SJSA1 (cell line): ENCODE measurements at regions not wholly inside any gene's neighbourhood (a gene's known extent, or its start where the extent isn't known, plus 50 kb on each side); places are given as distances from the start of the nearest gene placed in this dataset.
A peak's percentile ranks its signal among the peaks of the same experiment; 100 is the strongest.

Experiments used
- DNase-seq, 2 experiments: peaks; one replicate each; pipeline ENCODE4 v3.0.0-alpha.2; 2015 to 2020; ENCODE audit warnings: low spot score in 2 of 2, low read depth in 1 of 2
- H3K27ac ChIP-seq: fragments of 250-450 bp; sonication (Bioruptor Pico); 2 replicates; pipeline ENCODE4 v1.5.1; 2020; ENCODE audit warnings: mild to moderate bottlenecking, moderate library complexity
- H3K27me3 ChIP-seq: fragments of 250-450 bp; sonication (Bioruptor Pico); replicated peaks from 2 replicates; pipeline ENCODE4 v1.5.1; 2020; ENCODE audit warnings: mild to moderate bottlenecking, moderate library complexity
- H3K36me3 ChIP-seq: fragments of 250-450 bp; sonication (Bioruptor Pico); 2 replicates; pipeline ENCODE4 v1.5.1; 2020; ENCODE audit warnings: mild to moderate bottlenecking
- H3K4me1 ChIP-seq: fragments of 250-450 bp; sonication (Bioruptor Pico); replicated peaks from 2 replicates; pipeline ENCODE4 v1.6.1; 2021; ENCODE audit warnings: mild to moderate bottlenecking
- H3K4me3 ChIP-seq: fragments of 250-450 bp; sonication (Bioruptor Pico); 2 replicates; pipeline ENCODE4 v1.5.1; 2020; ENCODE audit warnings: mild to moderate bottlenecking
- H3K9me3 ChIP-seq: fragments of 250-450 bp; sonication (Bioruptor Pico); replicated peaks from 2 replicates; pipeline ENCODE4 v1.5.1; 2020; ENCODE audit warnings: mild to moderate bottlenecking

DNA sequence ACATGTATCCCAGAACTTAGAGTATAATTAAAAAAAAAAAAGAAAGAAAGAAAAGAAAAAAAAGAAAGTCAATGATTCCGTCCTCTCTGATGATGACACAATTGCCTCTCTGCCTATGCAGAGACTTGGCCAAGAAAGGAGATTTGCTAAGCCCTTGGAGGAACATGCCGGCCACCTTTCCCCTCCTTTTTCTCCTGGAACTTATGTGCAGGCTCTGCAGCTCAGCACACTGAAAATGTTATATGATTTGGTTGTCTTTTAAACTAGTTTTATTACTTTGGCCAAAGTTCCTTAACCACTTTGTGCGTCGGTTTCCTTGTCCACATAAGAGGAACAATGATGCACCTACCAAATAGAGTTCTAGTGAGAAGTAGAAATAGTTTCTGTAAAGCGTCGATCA is 111.4 kb upstream of the ZNF644 start:
- Histone ChIP-seq H3K27me3 (no peaks in the 10 kb centered on the region), H3K4me1 (no peaks in the 10 kb centered on the region), H3K4me3 (no peak overlapping the region), H3K36me3 (no peaks in the 10 kb centered on the region), H3K9me3 (no peaks in the 10 kb centered on the region), H3K27ac (no peak overlapping the region)
- DNase-seq: no peak

GRCh38 chr1:91130256-91130985 is 108.6 kb upstream of the ZNF644 start:
- no peaks in the 10 kb centered on the region for H3K36me3 ChIP-seq
- DNase-seq: no peak
- no peak overlapping the region for H3K27ac ChIP-seq

DNA sequence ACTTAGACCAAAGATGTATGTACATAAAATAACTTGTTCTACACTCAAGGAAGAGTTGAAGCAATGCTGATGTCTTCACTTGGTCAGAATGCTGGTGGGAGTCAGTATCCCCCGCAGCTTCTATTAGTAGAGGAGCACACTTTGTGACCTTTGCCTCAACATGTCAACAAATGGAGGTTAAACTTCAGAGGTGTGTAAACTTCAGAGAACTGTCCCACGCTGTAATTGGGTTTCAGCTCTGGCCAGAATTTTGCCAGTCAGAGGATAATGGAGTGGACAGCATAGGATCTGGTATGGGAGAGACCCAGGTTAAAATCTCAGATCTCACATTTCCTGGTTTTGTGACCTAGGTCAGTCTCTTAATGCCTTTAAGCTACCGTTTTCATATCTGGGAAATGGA is 107.6 kb upstream of the ZNF644 start:
- Histone ChIP-seq H3K4me3 (no peak overlapping the region), H3K4me1 (no peaks in the 10 kb centered on the region), H3K27me3 (no peaks in the 10 kb centered on the region), H3K36me3 (no peaks in the 10 kb centered on the region), H3K9me3 (no peaks in the 10 kb centered on the region), H3K27ac (no peak overlapping the region)
- DNase-seq: no peak

More at GRCh38 chr1:91130256-91130985, 108.6 kb upstream of the ZNF644 start:
- Histone ChIP-seq H3K27me3 (no peaks in the 10 kb centered on the region), H3K4me3 (no peak overlapping the region), H3K9me3 (no peaks in the 10 kb centered on the region), H3K4me1 (no peaks in the 10 kb centered on the region)

DNA sequence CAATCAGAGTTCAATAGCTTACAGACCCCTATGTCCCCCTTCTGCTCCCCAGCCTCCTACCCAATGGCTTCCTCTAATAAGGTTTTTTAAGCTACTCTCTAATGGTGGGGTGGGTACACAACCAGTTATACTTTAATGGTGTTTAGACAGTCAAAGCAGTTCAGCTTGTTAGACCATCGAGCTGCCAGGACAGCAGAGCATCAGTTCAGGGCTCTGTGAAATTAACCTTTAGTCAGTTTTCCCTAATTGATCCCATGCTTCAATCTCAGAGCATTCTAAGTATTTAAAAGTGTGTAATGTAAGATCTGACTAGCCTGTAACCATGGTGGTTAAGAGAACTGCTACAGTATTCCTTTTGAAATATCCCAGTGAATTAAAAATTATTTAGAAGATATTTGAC is 107.2 kb upstream of the ZNF644 start:
- no peaks in the 10 kb centered on the region for H3K27me3 ChIP-seq
- DNase-seq: no peak
- H3K9me3 ChIP-seq: no peaks in the 10 kb centered on the region
- no peaks in the 10 kb centered on the region for H3K36me3 ChIP-seq
- H3K4me1 ChIP-seq: no peaks in the 10 kb centered on the region
- no peak overlapping the region for H3K27ac ChIP-seq
- H3K4me3 ChIP-seq: no peak overlapping the region

DNA sequence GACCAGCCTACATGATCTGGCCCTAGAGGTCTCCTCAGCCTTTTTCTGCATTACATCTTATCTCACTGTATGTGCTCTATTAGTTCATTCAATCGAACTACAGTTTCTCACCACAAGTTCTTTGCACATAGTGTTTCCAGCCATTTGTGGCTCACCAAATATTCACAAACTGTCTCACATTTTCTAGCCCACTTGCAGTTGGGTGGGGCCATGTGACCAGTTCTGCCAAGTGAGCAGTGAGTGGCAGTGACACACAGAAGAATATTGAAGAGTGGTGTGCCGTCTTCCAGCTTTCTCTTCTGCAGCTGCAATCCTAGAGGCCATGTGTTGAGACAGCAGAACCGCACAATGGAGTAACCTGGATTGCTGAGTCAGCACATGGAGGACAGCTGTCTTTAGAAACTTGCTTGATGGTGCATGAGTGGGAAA is 103.2 kb upstream of the ZNF644 start:
- Histone ChIP-seq H3K27ac (no peak overlapping the region), H3K27me3 (no peaks in the 10 kb centered on the region), H3K36me3 (no peaks in the 10 kb centered on the region), H3K4me3 (no peak overlapping the region), H3K9me3 (no peaks in the 10 kb centered on the region), H3K4me1 (peaks cover 4% of the 10 kb centered on the region)
- no peak for DNase-seq

DNA sequence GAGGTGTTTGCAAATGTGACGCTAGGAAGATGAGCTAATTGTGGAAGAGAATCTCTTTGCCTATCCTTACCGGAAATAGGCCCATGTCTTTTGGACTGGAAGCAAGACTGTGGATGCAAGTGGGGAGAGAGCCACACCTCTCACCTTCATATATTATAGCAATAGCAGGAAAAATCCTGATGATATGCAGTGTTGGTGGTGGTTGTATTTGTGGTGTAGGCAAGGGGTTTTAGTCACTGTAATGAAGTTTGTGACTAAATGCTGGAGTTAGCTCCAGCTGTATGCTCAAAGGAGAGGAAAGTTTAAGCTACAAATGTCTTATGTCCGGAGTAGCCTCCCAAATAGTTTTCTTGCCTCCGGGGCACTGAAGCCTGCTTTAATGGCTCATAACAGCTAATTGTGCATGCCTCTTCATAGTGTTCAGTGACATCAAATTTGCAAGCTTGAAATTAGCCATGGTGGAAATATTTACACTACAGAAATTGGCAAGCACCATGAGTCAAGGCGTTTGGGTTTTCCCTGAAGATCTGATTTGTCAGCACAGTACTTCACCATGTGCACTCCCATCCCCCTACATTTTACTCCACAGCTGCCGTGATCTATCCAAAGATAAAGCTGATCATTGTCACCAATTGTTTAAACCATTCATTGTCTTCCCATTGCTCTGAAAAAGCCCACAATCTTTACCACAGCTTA is 102.6 kb upstream of the ZNF644 start:
- H3K4me1 ChIP-seq: peaks cover 4% of the 10 kb centered on the region
- H3K27me3 ChIP-seq: no peaks in the 10 kb centered on the region
- no peaks in the 10 kb centered on the region for H3K9me3 ChIP-seq
- no peak for DNase-seq
- H3K27ac ChIP-seq: no peak overlapping the region
- no peak overlapping the region for H3K4me3 ChIP-seq
- no peaks in the 10 kb centered on the region for H3K36me3 ChIP-seq

DNA sequence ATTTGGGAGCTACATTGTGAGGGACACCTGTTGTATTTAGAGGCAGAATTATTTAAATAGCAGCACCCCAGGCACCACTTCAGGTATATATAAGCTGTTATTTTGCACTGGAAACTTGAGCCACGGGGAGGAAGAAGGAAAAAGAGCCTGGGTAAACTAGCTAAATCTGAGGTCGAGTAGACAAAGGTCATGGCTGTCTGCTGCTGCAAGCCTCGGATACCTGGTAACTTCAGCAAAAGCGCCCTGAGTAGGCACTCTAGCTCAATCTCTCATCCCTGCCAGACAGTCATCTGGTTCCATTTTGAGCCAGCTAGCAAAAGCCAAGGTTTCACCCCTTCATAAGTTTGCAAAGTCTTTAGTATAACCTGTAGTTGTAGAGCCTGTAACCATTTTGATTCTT is 101.9 kb upstream of the ZNF644 start:
- Histone ChIP-seq H3K27ac (no peak overlapping the region), H3K9me3 (no peaks in the 10 kb centered on the region)
- no peak for DNase-seq

GRCh38 chr1:91123319-91123718 is 101.5 kb upstream of the ZNF644 start:
- Histone ChIP-seq H3K9me3 (no peaks in the 10 kb centered on the region), H3K27me3 (no peaks in the 10 kb centered on the region), H3K4me1 (peaks cover 4% of the 10 kb centered on the region), H3K4me3 (no peak overlapping the region), H3K36me3 (no peaks in the 10 kb centered on the region), H3K27ac (no peak overlapping the region)
- DNase-seq: no peak

More for the DNA sequence above, 101.9 kb upstream of the ZNF644 start:
- Histone ChIP-seq H3K4me3 (no peak overlapping the region), H3K36me3 (no peaks in the 10 kb centered on the region), H3K27me3 (no peaks in the 10 kb centered on the region), H3K4me1 (peaks cover 4% of the 10 kb centered on the region)

DNA sequence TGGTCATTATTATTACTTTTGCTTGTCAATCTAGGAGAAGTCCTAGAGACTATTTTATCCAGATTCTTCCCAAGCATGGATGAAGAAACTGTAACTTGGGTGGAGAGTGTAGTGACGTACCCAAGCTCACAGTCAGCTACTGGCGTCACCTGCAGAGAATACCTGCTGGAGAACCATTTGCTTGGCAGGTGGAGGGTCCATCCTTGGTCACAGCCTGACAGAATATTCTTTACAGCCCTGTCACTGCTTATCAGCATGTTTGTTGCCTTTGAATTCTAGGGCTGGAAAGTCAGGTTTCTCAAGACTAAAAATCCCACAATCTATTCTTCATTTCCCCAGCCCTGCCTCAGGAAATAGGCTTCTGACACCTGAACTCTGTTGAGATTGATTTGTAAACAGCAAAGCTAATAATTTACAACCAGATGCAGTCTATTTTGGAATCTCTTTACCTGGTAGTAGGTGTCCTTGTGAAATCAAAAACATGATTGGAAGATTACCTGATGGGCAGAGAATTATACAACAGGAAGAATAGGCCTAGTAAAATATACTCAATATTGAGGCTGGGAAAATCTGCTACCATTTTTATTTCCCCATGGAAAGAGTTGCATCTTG is 100.4 kb upstream of the ZNF644 start:
- Histone ChIP-seq H3K9me3 (no peaks in the 10 kb centered on the region), H3K4me1 (peaks cover 4% of the 10 kb centered on the region), H3K4me3 (no peak overlapping the region), H3K27ac (no peak overlapping the region), H3K27me3 (no peaks in the 10 kb centered on the region), H3K36me3 (no peaks in the 10 kb centered on the region)
- no peak for DNase-seq

GRCh38 chr1:91121366-91121765 is 99.5 kb upstream of the ZNF644 start:
- no peak for DNase-seq
- peaks cover 4% of the 10 kb centered on the region for H3K4me1 ChIP-seq
- H3K27me3 ChIP-seq: no peaks in the 10 kb centered on the region
- no peaks in the 10 kb centered on the region for H3K9me3 ChIP-seq
- H3K36me3 ChIP-seq: no peaks in the 10 kb centered on the region
- H3K4me3 ChIP-seq: no peak overlapping the region
- no peak overlapping the region; the same call in 1 of the 2 replicates for H3K27ac ChIP-seq

- DNase-seq: peak in 1 of 2 experiments; percentile 48
- Histone ChIP-seq H3K27ac (peak overlapping the region; percentile 13; the same call in 1 of the 2 replicates), H3K27me3 (no peaks in the 10 kb centered on the region), H3K36me3 (no peaks in the 10 kb centered on the region), H3K9me3 (no peaks in the 10 kb centered on the region), H3K4me1 (peaks cover 4% of the 10 kb centered on the region), H3K4me3 (no peak overlapping the region)
Observed at GRCh38 chr1:91120936-91121335, 99.1 kb upstream of the ZNF644 start.

DNA sequence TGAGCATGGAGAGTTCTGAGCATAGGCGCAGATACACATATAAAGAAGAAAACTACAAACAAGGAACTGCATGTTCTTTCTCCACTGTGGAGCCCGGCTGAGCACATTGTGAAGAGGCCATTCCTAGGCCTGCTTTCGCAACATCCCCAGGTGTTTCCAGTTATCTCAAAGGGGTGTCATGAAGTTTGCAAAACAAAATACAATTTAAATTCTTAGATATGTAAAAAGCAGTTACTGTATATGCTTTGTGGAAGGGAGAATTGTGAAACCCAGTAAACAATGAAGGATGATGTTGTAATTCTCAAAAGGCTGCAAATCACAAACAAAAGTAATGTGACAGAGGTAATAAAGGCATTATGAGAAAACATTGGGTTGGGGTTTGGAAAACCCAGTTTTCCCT is 98.6 kb upstream of the ZNF644 start:
- Histone ChIP-seq H3K36me3 (no peaks in the 10 kb centered on the region), H3K27me3 (no peaks in the 10 kb centered on the region), H3K9me3 (no peaks in the 10 kb centered on the region), H3K27ac (peak overlapping the region; percentile 13; the same call in 1 of the 2 replicates), H3K4me3 (no peak overlapping the region), H3K4me1 (peaks cover 4% of the 10 kb centered on the region)
- no peak for DNase-seq

DNA sequence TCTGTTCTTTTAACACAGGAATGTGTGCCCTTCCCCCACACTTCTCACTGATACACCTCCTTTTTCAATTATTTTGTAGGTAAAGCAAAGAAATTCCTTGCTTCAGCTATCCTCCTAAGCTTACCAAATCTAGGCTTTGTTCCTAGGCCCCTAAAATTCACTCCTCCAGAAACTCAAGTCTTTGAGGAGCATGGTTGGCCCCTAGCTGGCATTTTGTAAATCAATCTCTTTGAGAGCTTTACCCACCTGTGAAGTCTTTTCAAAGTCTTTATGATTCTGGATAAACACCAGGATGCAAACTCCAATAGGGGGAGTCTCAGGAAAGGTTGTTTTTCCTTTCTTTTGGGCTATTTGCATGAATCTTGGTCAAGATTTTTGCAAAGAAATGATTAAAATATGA is 82.9 kb upstream of the ZNF644 start:
- no peaks in the 10 kb centered on the region for H3K9me3 ChIP-seq
- no peak for DNase-seq
- no peaks in the 10 kb centered on the region for H3K4me1 ChIP-seq
- no peak overlapping the region for H3K4me3 ChIP-seq
- no peaks in the 10 kb centered on the region for H3K27me3 ChIP-seq
- H3K36me3 ChIP-seq: no peaks in the 10 kb centered on the region
- H3K27ac ChIP-seq: no peak overlapping the region

DNA sequence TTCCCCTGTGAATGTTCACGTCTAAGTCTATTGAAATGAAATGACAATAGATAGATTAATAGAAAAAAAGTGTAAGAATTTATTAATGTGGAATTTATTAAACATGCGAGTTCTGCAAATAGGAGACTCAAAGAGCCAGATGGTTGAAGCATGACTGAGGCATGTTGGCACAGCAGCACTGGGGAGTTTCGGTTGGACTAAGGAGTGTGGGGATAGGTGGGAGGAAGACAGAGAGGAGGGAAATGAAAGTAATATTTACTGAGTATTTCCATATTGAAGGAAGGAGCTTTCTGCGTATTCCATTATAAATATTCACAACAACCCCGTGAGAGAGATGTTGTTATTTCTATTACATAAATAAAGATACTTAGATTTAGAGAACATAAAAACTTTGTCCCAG is 79.5 kb upstream of the ZNF644 start:
- Histone ChIP-seq H3K27me3 (no peaks in the 10 kb centered on the region), H3K4me3 (no peak overlapping the region), H3K9me3 (no peaks in the 10 kb centered on the region), H3K36me3 (no peaks in the 10 kb centered on the region), H3K4me1 (peaks cover 10% of the 10 kb centered on the region), H3K27ac (no peak overlapping the region)
- no peak for DNase-seq
